SK-N-SH treated with all-trans-retinoic acid at 6 μM for 48 hours (cell line): ENCODE measurements at regions not wholly inside any gene's neighbourhood (a gene's known extent, or its start where the extent isn't known, plus 50 kb on each side); places are given as distances from the start of the nearest gene placed in this dataset.

Source experiments
- ATAC-seq: fragments of 200-7000 bp; cut with Tn5 transposase; 3 replicates; pipeline ENCODE4 v1.9.1; 2020; ENCODE audit warnings: mild to moderate bottlenecking, moderate library complexity
- BACH2 ChIP-seq: fragments of 250-450 bp; sonication (Bioruptor Pico); IDR thresholded peaks from 2 replicates; pipeline ENCODE4 v1.9.0; 2021; ENCODE audit warnings: mild to moderate bottlenecking, borderline replicate concordance
- CSDC2 ChIP-seq: fragments of 250-450 bp; sonication (Bioruptor Pico); IDR thresholded peaks from 2 replicates; pipeline ENCODE4 v1.5.0; 2020; ENCODE audit warnings: mild to moderate bottlenecking, moderate library complexity
- ESRRG ChIP-seq: fragments of 250-450 bp; sonication (Bioruptor Pico); IDR thresholded peaks from 2 replicates; pipeline ENCODE4 v1.6.1; 2021; ENCODE audit warnings: mild to moderate bottlenecking
- GLIS3 ChIP-seq: fragments of 250-450 bp; sonication (Bioruptor Pico); IDR thresholded peaks from 2 replicates; pipeline ENCODE4 v1.5.0; 2020; ENCODE audit warnings: mild to moderate bottlenecking, moderate library complexity
- ISL1 ChIP-seq: fragments of 250-450 bp; sonication (Bioruptor Pico); IDR thresholded peaks from 2 replicates; pipeline ENCODE4 v2.1.2; 2022; ENCODE audit warnings: mild to moderate bottlenecking, moderate library complexity
- OSR1 ChIP-seq: fragments of 250-450 bp; sonication (Bioruptor Pico); IDR thresholded peaks from 2 replicates; pipeline ENCODE4 v1.8.0; 2022; ENCODE audit warnings: moderate library complexity, mild to moderate bottlenecking, inconsistent platforms
- RARB ChIP-seq: fragments of 250-450 bp; sonication (Bioruptor Pico); IDR thresholded peaks from 2 replicates; pipeline ENCODE4 v1.8.0; 2021; ENCODE audit warnings: mild to moderate bottlenecking, moderate library complexity
- SNAI2 ChIP-seq: fragments of 250-450 bp; sonication (Bioruptor Pico); IDR thresholded peaks from 2 replicates; pipeline ENCODE4 v1.5.0; 2020; ENCODE audit warnings: mild to moderate bottlenecking, moderate library complexity
- TCF4 ChIP-seq: fragments of 250-450 bp; sonication (Bioruptor Pico); IDR thresholded peaks from 2 replicates; pipeline ENCODE4 v1.8.0; 2021; ENCODE audit warnings: mild to moderate bottlenecking, moderate library complexity, borderline replicate concordance
- TOX ChIP-seq: fragments of 250-450 bp; sonication (Bioruptor Pico); IDR thresholded peaks from 2 replicates; pipeline ENCODE4 v1.8.0; 2021; ENCODE audit warnings: mild to moderate bottlenecking, moderate library complexity, borderline replicate concordance
- ZC3H10 ChIP-seq: fragments of 250-450 bp; sonication (Bioruptor Pico); IDR thresholded peaks from 2 replicates; pipeline ENCODE4 v1.5.1; 2021; ENCODE audit warnings: mild to moderate bottlenecking, moderate library complexity
- ZFP3 ChIP-seq: fragments of 250-450 bp; sonication (Bioruptor Pico); IDR thresholded peaks from 2 replicates; pipeline ENCODE4 v1.5.0; 2020; ENCODE audit warnings: mild to moderate bottlenecking, moderate library complexity
- ZFP30 ChIP-seq: fragments of 450-650 bp; formaldehyde crosslinking; IDR thresholded peaks from 2 replicates; pipeline ENCODE4 v1.5.0; 2022; ENCODE audit warnings: mild to moderate bottlenecking, moderate library complexity
- ZNF565 ChIP-seq: fragments of 450-650 bp; formaldehyde crosslinking; conservative IDR thresholded peaks from 2 replicates; pipeline ENCODE4 v1.5.0; 2020; ENCODE audit warnings: low read depth, mild to moderate bottlenecking, moderate library complexity
- ZNF70 ChIP-seq: fragments of 450-650 bp; formaldehyde crosslinking; IDR thresholded peaks from 2 replicates; pipeline ENCODE4 v1.5.0; 2020; ENCODE audit warnings: mild to moderate bottlenecking, moderate library complexity
- TF ChIP-seq, protein P1 (sequence below): fragments of 250-450 bp; sonication (Bioruptor Pico); IDR thresholded peaks from 2 replicates; pipeline ENCODE4 v1.5.1; 2020; ENCODE audit warnings: low read depth, mild to moderate bottlenecking, moderate library complexity
- TF ChIP-seq, protein P2 (sequence below): fragments of 250-450 bp; sonication (Bioruptor Pico); IDR thresholded peaks from 2 replicates; pipeline ENCODE4 v1.5.0; 2020; ENCODE audit warnings: mild to moderate bottlenecking, moderate library complexity
- TF ChIP-seq, protein P3 (sequence below): fragments of 250-450 bp; sonication (Bioruptor Pico); IDR thresholded peaks from 2 replicates; pipeline ENCODE4 v1.5.1; 2021; ENCODE audit warnings: mild to moderate bottlenecking, moderate library complexity
- TF ChIP-seq, protein P4 (sequence below): fragments of 250-450 bp; sonication (Bioruptor Pico); IDR thresholded peaks from 2 replicates; pipeline ENCODE4 v1.8.0; 2020; ENCODE audit warnings: mild to moderate bottlenecking, moderate library complexity, borderline replicate concordance
- TF ChIP-seq, protein P5 (sequence below): fragments of 250-450 bp; sonication (Bioruptor Pico); IDR thresholded peaks from 2 replicates; pipeline ENCODE4 v1.8.0; 2021; ENCODE audit warnings: low read depth, mild to moderate bottlenecking, moderate library complexity, borderline replicate concordance

DNA sequence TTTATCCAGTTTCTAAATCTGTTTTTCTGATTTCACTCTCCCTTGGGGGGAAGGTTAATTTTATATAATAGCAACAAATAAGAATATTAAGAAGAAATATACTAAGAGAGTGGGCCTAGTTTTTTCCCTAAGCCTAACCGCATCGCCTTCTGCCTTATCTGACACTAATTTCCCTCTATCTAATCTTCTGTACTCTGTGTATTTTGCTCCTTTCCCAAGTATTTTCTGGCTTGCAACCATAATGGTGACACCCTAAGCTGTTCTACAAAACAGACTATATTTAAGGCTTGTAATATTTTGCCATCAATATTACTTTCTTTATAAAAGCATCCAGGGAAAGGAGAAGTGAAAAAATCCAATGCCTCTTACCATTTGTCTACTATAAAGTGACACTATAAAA is 1168.8 kb downstream of the GALC start:
- no peak for ATAC-seq

DNA sequence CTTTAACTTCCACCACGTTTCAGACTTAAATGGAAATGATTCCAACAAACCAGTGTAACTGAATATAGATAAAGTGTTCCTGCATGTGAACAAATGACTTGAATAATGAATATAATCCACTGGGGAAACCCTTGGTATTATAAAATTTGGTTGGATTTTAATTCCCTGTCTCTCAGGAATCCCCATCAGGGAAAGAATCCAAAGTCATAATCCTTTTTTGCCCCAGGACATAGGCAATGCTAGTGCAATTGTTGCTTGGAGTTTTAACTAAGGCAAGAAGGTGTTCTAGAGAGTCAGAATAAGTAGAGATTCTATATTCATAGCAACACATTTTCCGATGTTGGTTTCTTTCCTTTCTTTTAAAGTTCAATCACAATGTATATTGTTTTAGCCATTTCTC is 1169.4 kb downstream of the GALC start:
- no peak for ATAC-seq
- TF ChIP-seq, protein P1, sequence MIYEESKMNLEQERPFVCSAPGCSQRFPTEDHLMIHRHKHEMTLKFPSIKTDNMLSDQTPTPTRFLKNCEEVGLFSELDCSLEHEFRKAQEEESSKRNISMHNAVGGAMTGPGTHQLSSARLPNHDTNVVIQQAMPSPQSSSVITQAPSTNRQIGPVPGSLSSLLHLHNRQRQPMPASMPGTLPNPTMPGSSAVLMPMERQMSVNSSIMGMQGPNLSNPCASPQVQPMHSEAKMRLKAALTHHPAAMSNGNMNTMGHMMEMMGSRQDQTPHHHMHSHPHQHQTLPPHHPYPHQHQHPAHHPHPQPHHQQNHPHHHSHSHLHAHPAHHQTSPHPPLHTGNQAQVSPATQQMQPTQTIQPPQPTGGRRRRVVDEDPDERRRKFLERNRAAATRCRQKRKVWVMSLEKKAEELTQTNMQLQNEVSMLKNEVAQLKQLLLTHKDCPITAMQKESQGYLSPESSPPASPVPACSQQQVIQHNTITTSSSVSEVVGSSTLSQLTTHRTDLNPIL (CRISPR knock-in tag) = no peak

More for the DNA sequence above, 1168.8 kb downstream of the GALC start:
- TF ChIP-seq CSDC2 (no peak), RARB (CRISPR knock-in tag) (no peak), ISL1 (CRISPR knock-in tag) (no peak), ZFP3 (CRISPR knock-in tag) (no peak), ZC3H10 (no peak), ZNF70 (CRISPR knock-in tag) (no peak), ZFP30 (CRISPR knock-in tag) (no peak), TCF4 (CRISPR knock-in tag) (no peak), SNAI2 (CRISPR knock-in tag) (no peak), ZNF565 (CRISPR knock-in tag) (no peak), BACH2 (CRISPR knock-in tag) (no peak), TOX (CRISPR knock-in tag) (no peak)
- TF ChIP-seq, protein P2, sequence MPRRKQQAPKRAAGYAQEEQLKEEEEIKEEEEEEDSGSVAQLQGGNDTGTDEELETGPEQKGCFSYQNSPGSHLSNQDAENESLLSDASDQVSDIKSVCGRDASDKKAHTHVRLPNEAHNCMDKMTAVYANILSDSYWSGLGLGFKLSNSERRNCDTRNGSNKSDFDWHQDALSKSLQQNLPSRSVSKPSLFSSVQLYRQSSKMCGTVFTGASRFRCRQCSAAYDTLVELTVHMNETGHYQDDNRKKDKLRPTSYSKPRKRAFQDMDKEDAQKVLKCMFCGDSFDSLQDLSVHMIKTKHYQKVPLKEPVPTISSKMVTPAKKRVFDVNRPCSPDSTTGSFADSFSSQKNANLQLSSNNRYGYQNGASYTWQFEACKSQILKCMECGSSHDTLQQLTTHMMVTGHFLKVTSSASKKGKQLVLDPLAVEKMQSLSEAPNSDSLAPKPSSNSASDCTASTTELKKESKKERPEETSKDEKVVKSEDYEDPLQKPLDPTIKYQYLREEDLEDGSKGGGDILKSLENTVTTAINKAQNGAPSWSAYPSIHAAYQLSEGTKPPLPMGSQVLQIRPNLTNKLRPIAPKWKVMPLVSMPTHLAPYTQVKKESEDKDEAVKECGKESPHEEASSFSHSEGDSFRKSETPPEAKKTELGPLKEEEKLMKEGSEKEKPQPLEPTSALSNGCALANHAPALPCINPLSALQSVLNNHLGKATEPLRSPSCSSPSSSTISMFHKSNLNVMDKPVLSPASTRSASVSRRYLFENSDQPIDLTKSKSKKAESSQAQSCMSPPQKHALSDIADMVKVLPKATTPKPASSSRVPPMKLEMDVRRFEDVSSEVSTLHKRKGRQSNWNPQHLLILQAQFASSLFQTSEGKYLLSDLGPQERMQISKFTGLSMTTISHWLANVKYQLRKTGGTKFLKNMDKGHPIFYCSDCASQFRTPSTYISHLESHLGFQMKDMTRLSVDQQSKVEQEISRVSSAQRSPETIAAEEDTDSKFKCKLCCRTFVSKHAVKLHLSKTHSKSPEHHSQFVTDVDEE (CRISPR knock-in tag) = no peak
- TF ChIP-seq, protein P3, sequence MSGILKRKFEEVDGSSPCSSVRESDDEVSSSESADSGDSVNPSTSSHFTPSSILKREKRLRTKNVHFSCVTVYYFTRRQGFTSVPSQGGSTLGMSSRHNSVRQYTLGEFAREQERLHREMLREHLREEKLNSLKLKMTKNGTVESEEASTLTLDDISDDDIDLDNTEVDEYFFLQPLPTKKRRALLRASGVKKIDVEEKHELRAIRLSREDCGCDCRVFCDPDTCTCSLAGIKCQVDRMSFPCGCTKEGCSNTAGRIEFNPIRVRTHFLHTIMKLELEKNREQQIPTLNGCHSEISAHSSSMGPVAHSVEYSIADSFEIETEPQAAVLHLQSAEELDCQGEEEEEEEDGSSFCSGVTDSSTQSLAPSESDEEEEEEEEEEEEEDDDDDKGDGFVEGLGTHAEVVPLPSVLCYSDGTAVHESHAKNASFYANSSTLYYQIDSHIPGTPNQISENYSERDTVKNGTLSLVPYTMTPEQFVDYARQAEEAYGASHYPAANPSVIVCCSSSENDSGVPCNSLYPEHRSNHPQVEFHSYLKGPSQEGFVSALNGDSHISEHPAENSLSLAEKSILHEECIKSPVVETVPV (CRISPR knock-in tag) = no peak
- TF ChIP-seq, protein P4, sequence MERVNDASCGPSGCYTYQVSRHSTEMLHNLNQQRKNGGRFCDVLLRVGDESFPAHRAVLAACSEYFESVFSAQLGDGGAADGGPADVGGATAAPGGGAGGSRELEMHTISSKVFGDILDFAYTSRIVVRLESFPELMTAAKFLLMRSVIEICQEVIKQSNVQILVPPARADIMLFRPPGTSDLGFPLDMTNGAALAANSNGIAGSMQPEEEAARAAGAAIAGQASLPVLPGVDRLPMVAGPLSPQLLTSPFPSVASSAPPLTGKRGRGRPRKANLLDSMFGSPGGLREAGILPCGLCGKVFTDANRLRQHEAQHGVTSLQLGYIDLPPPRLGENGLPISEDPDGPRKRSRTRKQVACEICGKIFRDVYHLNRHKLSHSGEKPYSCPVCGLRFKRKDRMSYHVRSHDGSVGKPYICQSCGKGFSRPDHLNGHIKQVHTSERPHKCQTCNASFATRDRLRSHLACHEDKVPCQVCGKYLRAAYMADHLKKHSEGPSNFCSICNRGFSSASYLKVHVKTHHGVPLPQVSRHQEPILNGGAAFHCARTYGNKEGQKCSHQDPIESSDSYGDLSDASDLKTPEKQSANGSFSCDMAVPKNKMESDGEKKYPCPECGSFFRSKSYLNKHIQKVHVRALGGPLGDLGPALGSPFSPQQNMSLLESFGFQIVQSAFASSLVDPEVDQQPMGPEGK = no peak

DNA sequence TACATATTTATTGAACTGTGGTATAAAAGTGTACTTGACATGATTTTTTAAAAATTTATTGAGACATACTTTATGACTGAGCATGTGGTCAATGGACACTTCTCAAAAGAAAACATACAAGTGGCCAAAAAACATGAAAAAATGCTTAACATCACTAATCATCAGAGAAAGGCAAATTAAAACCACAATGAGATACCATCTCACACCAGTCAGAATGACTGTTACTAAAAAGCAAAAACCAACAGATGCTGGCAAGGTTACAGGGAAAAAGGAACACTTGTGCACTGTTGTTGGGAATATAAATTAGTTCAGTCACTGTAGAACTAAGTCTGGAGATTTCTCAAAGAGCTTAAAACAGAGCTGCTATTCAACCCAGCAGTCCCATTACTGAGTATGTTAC is 1177.6 kb downstream of the GALC start:
- TF ChIP-seq, protein P2 (CRISPR knock-in tag) = no peak
- TF ChIP-seq ZNF70 (CRISPR knock-in tag) (no peak), ESRRG (no peak), BACH2 (CRISPR knock-in tag) (no peak), OSR1 (CRISPR knock-in tag) (no peak), GLIS3 (no peak), ZFP30 (CRISPR knock-in tag) (no peak), TOX (CRISPR knock-in tag) (no peak), ZNF565 (CRISPR knock-in tag) (no peak), TCF4 (CRISPR knock-in tag) (no peak)
- TF ChIP-seq, protein P1 (CRISPR knock-in tag) = no peak
- TF ChIP-seq, protein P3 (CRISPR knock-in tag) = no peak
- TF ChIP-seq, protein P4 = no peak
- TF ChIP-seq, protein P5, sequence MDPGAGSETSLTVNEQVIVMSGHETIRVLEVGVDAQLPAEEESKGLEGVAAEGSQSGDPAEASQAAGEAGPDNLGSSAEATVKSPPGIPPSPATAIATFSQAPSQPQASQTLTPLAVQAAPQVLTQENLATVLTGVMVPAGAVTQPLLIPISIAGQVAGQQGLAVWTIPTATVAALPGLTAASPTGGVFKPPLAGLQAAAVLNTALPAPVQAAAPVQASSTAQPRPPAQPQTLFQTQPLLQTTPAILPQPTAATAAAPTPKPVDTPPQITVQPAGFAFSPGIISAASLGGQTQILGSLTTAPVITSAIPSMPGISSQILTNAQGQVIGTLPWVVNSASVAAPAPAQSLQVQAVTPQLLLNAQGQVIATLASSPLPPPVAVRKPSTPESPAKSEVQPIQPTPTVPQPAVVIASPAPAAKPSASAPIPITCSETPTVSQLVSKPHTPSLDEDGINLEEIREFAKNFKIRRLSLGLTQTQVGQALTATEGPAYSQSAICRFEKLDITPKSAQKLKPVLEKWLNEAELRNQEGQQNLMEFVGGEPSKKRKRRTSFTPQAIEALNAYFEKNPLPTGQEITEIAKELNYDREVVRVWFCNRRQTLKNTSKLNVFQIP (CRISPR knock-in tag) = no peak
- no peak for ATAC-seq
